HEK293 (cell line): ENCODE measurements at regions not wholly inside any gene's neighbourhood (a gene's known extent, or its start where the extent isn't known, plus 50 kb on each side); places are given as distances from the start of the nearest gene placed in this dataset.

ENCODE experiments used
- CTCF ChIA-PET: fragments of 350-600 bp; formaldehyde crosslinking; extraction: SDS; loops from one replicate; lab custom pipeline; 2021; ENCODE audit warnings: antibody characterized with exemption; lab: Yijun Ruan, JAX
- POLR2A ChIA-PET: fragments of 300-600 bp; formaldehyde crosslinking; extraction: SDS; loops from one replicate; lab custom pipeline; 2020; ENCODE audit warnings: antibody characterized with exemption, inconsistent platforms; lab: Yijun Ruan, JAX
- H3K27ac ChIP-seq: fragments of 200-500 bp; sonication (Bioruptor generic); 2 replicates; pipeline ENCODE4 v1.5.1; 2014; ENCODE audit warnings: low read depth, low read length, control low read depth, inconsistent platforms; ENCODE audit errors: extremely low read depth
- H3K36me3 ChIP-seq, 2 experiments: fragments of 200-500 bp in 1 of 2; sonication (Bioruptor generic) in 1 of 2; 1 replicate in 1 of 2; 2 replicates in 1 of 2; pipeline ENCODE4 v1.5.1; 2014 to 2017; ENCODE audit warnings: inconsistent platforms in 2 of 2, low read length in 2 of 2; ENCODE audit not compliant: control insufficient read depth in 2 of 2, insufficient read depth in 1 of 2
- H3K4me1 ChIP-seq: fragments of 200-500 bp; sonication (Bioruptor generic); 2 replicates; pipeline ENCODE4 v1.5.1; 2014; ENCODE audit warnings: mild to moderate bottlenecking, low read length, inconsistent platforms; ENCODE audit not compliant: control insufficient read depth, insufficient read depth
- H3K4me3 ChIP-seq: 2 replicates; pipeline ENCODE4 v1.5.1; 2011; ENCODE audit warnings: low read depth, mild to moderate bottlenecking, control low read depth, low read length, moderate library complexity
- H3K9me3 ChIP-seq: fragments of 200-500 bp; sonication (Bioruptor generic); 2 replicates; pipeline ENCODE4 v1.5.1; 2014; ENCODE audit warnings: low read depth, low read length, inconsistent platforms; ENCODE audit not compliant: control insufficient read depth, insufficient read depth
- GFI1B ChIP-seq: fragments of 450-650 bp; formaldehyde crosslinking; IDR thresholded peaks from 2 replicates; pipeline ENCODE4 v1.5.1; 2016; ENCODE audit warnings: missing biosample characterization, missing genetic modification characterization
- GLI2 ChIP-seq: fragments of 450-650 bp; formaldehyde crosslinking; IDR thresholded peaks from 2 replicates; pipeline ENCODE4; 2017; ENCODE audit warnings: missing biosample characterization, missing genetic modification characterization, low read depth, borderline replicate concordance
- GLI4 ChIP-seq: fragments of 450-650 bp; formaldehyde crosslinking; IDR thresholded peaks from 2 replicates; pipeline ENCODE4 v1.5.1; 2016; ENCODE audit warnings: missing biosample characterization, missing genetic modification characterization
- PBX3 ChIP-seq: sonication (generic); formaldehyde crosslinking; IDR thresholded peaks from 2 replicates; pipeline ENCODE4 v1.8.1; 2022; ENCODE audit warnings: mild to moderate bottlenecking, moderate library complexity, missing genetic modification reagents
- SCRT2 ChIP-seq: fragments of 450-650 bp; formaldehyde crosslinking; IDR thresholded peaks from 2 replicates; pipeline ENCODE4 v1.5.1; 2016; ENCODE audit warnings: missing biosample characterization, missing genetic modification characterization
- ZBTB7A ChIP-seq: fragments of 450-650 bp; formaldehyde crosslinking; IDR thresholded peaks from 2 replicates; pipeline ENCODE4 v1.5.1; 2016; ENCODE audit warnings: low read depth, missing biosample characterization, missing genetic modification characterization
- ZNF16 ChIP-seq: fragments of 450-650 bp; formaldehyde crosslinking; IDR thresholded peaks from 2 replicates; pipeline ENCODE4 v1.5.1; 2016; ENCODE audit warnings: low read depth, missing biosample characterization, missing genetic modification characterization
- ZNF184 ChIP-seq: fragments of 450-650 bp; IDR thresholded peaks from 2 replicates; pipeline ENCODE4 v1.5.1; 2018; ENCODE audit warnings: missing biosample characterization, mild to moderate bottlenecking, missing genetic modification characterization
- ZNF239 ChIP-seq: fragments of 450-650 bp; formaldehyde crosslinking; IDR thresholded peaks from 2 replicates; pipeline ENCODE4 v1.5.1; 2016; ENCODE audit warnings: missing biosample characterization, missing genetic modification characterization
- ZNF350 ChIP-seq: fragments of 450-650 bp; formaldehyde crosslinking; IDR thresholded peaks from 2 replicates; pipeline ENCODE4 v1.5.0; 2017; ENCODE audit warnings: missing biosample characterization, mild to moderate bottlenecking, missing genetic modification characterization
- ZNF37A ChIP-seq: fragments of 450-650 bp; IDR thresholded peaks from 2 replicates; pipeline ENCODE4 v1.5.1; 2018; ENCODE audit warnings: missing biosample characterization, missing genetic modification characterization
- ZNF391 ChIP-seq: fragments of 450-650 bp; formaldehyde crosslinking; IDR thresholded peaks from 2 replicates; pipeline ENCODE4 v1.5.1; 2016; ENCODE audit warnings: low read depth, missing biosample characterization, missing genetic modification characterization, borderline replicate concordance
- ZNF501 ChIP-seq: fragments of 450-650 bp; formaldehyde crosslinking; IDR thresholded peaks from 2 replicates; pipeline ENCODE4 v1.5.1; 2016; ENCODE audit warnings: missing biosample characterization, missing genetic modification characterization
- ZNF529 ChIP-seq: fragments of 450-650 bp; formaldehyde crosslinking; IDR thresholded peaks from 2 replicates; pipeline ENCODE4 v1.5.1; 2017; ENCODE audit warnings: missing genetic modification characterization, missing biosample characterization; ENCODE audit not compliant: insufficient replicate concordance
- ZNF629 ChIP-seq: fragments of 450-650 bp; formaldehyde crosslinking; IDR thresholded peaks from 2 replicates; pipeline ENCODE4 v1.5.1; 2017; ENCODE audit warnings: missing biosample characterization, missing genetic modification characterization
- ZNF639 ChIP-seq: fragments of 450-650 bp; formaldehyde crosslinking; IDR thresholded peaks from 2 replicates; pipeline ENCODE4 v1.5.1; 2016; ENCODE audit warnings: missing biosample characterization, missing genetic modification characterization
- ZNF768 ChIP-seq: fragments of 450-650 bp; formaldehyde crosslinking; IDR thresholded peaks from 2 replicates; pipeline ENCODE4 v1.5.1; 2018; ENCODE audit warnings: missing biosample characterization, mild to moderate bottlenecking, missing genetic modification characterization
- ZSCAN16 ChIP-seq: fragments of 450-650 bp; formaldehyde crosslinking; IDR thresholded peaks from 2 replicates; pipeline ENCODE4 v1.5.1; 2016; ENCODE audit warnings: missing biosample characterization, missing genetic modification characterization
- TF ChIP-seq, protein P1 (sequence below): fragments of 450-650 bp; formaldehyde crosslinking; IDR thresholded peaks from 2 replicates; pipeline ENCODE4 v1.5.1; 2016; ENCODE audit warnings: missing biosample characterization, missing genetic modification characterization, low read depth
- TF ChIP-seq, protein P2 (sequence below): fragments of 450-650 bp; formaldehyde crosslinking; IDR thresholded peaks from 2 replicates; pipeline ENCODE4 v1.5.1; 2016; ENCODE audit warnings: missing biosample characterization, missing genetic modification characterization
- TF ChIP-seq, protein P3 (sequence below): fragments of 450-650 bp; formaldehyde crosslinking; IDR thresholded peaks from 2 replicates; pipeline ENCODE4 v1.5.1; 2016; ENCODE audit warnings: missing biosample characterization, missing genetic modification characterization
- TF ChIP-seq, protein P4 (sequence below): fragments of 450-650 bp; formaldehyde crosslinking; IDR thresholded peaks from 2 replicates; pipeline ENCODE4 v1.5.1; 2016; ENCODE audit warnings: missing biosample characterization, missing genetic modification characterization

GRCh38 chr6:144566868-144567615, 281.9 kb downstream of the UTRN start:
- TF ChIP-seq ZNF239: no peak
- TF ChIP-seq ZNF629 (tag by site-specific recombination): no peak
- no peak for TF ChIP-seq ZNF16 (tag by site-specific recombination)
- TF ChIP-seq, protein P1, sequence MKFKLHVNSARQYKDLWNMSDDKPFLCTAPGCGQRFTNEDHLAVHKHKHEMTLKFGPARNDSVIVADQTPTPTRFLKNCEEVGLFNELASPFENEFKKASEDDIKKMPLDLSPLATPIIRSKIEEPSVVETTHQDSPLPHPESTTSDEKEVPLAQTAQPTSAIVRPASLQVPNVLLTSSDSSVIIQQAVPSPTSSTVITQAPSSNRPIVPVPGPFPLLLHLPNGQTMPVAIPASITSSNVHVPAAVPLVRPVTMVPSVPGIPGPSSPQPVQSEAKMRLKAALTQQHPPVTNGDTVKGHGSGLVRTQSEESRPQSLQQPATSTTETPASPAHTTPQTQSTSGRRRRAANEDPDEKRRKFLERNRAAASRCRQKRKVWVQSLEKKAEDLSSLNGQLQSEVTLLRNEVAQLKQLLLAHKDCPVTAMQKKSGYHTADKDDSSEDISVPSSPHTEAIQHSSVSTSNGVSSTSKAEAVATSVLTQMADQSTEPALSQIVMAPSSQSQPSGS (tag by site-specific recombination): no peak
- TF ChIP-seq ZNF639 (tag by site-specific recombination): no peak
- TF ChIP-seq SCRT2: no peak
- TF ChIP-seq ZNF501 (tag by site-specific recombination): no peak
- TF ChIP-seq ZNF529 (tag by site-specific recombination): no peak
- no peak for TF ChIP-seq PBX3 (CRISPR knock-in tag)
- TF ChIP-seq ZSCAN16 (tag by site-specific recombination): no peak
- TF ChIP-seq, protein P2, sequence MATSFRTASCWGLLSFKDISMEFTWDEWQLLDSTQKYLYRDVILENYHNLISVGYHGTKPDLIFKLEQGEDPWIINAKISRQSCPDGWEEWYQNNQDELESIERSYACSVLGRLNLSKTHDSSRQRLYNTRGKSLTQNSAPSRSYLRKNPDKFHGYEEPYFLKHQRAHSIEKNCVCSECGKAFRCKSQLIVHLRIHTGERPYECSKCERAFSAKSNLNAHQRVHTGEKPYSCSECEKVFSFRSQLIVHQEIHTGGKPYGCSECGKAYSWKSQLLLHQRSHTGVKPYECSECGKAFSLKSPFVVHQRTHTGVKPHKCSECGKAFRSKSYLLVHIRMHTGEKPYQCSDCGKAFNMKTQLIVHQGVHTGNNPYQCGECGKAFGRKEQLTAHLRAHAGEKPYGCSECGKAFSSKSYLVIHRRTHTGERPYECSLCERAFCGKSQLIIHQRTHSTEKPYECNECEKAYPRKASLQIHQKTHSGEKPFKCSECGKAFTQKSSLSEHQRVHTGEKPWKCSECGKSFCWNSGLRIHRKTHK (tag by site-specific recombination): no peak
- TF ChIP-seq, protein P3, sequence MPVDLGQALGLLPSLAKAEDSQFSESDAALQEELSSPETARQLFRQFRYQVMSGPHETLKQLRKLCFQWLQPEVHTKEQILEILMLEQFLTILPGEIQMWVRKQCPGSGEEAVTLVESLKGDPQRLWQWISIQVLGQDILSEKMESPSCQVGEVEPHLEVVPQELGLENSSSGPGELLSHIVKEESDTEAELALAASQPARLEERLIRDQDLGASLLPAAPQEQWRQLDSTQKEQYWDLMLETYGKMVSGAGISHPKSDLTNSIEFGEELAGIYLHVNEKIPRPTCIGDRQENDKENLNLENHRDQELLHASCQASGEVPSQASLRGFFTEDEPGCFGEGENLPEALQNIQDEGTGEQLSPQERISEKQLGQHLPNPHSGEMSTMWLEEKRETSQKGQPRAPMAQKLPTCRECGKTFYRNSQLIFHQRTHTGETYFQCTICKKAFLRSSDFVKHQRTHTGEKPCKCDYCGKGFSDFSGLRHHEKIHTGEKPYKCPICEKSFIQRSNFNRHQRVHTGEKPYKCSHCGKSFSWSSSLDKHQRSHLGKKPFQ (tag by site-specific recombination): no peak
- TF ChIP-seq ZNF184 (tag by site-specific recombination): no peak
- TF ChIP-seq GLI4 (tag by site-specific recombination): no peak
- TF ChIP-seq GFI1B: no peak
- ChIA-PET CTCF (interaction anchor here (0.9 kb wide), 1 partner anchor 14 kb away, joined by 3 read pairs; no protein-coding TSS in a partner anchor), POLR2A (no interaction called here)
- Histone ChIP-seq H3K27ac (no peak overlapping the region), H3K4me3 (no peak overlapping the region), H3K4me1 (no peaks in the 10 kb centered on the region), H3K9me3 (no peaks in the 10 kb centered on the region), H3K36me3 (peaks cover 0 to 5% of the 10 kb centered on the region in 2 experiments; a peak in 1 of 3 replicates)

- H3K27ac ChIP-seq: no peak overlapping the region
- CTCF ChIA-PET: interaction anchor here (0.5 to 1.6 kb wide), 2 partner anchors 13 to 556 kb away, joined by 3 to 7 read pairs; no protein-coding TSS in a partner anchor
- POLR2A ChIA-PET: no interaction called here
These were observed 283.1 kb downstream of the UTRN start for GRCh38 chr6:144568241-144568640.

More at GRCh38 chr6:144568241-144568640, 283.1 kb downstream of the UTRN start:
- Histone ChIP-seq H3K4me3 (no peak overlapping the region), H3K4me1 (no peaks in the 10 kb centered on the region), H3K9me3 (no peaks in the 10 kb centered on the region), H3K36me3 (no peaks in the 10 kb centered on the region)
- TF ChIP-seq, protein P4, sequence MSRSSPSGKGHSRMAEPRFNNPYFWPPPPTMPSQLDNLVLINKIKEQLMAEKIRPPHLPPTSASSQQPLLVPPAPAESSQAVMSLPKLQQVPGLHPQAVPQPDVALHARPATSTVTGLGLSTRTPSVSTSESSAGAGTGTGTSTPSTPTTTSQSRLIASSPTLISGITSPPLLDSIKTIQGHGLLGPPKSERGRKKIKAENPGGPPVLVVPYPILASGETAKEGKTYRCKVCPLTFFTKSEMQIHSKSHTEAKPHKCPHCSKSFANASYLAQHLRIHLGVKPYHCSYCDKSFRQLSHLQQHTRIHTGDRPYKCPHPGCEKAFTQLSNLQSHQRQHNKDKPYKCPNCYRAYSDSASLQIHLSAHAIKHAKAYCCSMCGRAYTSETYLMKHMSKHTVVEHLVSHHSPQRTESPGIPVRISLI (tag by site-specific recombination): no peak
- TF ChIP-seq, protein P1 (tag by site-specific recombination): no peak
- no peak for TF ChIP-seq ZNF350 (tag by site-specific recombination)
- TF ChIP-seq GLI2 (tag by site-specific recombination): no peak
- TF ChIP-seq ZBTB7A (tag by site-specific recombination): no peak
- TF ChIP-seq ZNF768 (tag by site-specific recombination): no peak
- no peak for TF ChIP-seq ZNF37A
- no peak for TF ChIP-seq ZNF391 (tag by site-specific recombination)
- TF ChIP-seq, all 188 proteins: peak for 0
